ENCODE measurements at regions not wholly inside any gene's neighbourhood (a gene's known extent, or its start where the extent isn't known, plus 50 kb on each side); places are given as distances from the start of the nearest gene placed in this dataset.

GRCh38 chr2:37554155-37554510 is 117.3 kb downstream of the CDC42EP3 start:
- H3K27me3 ChIP-seq (ENCODE audit: low read depth, low read length): no peaks in the 10 kb centered on the region
- H3K36me3 ChIP-seq (replicated peaks; ENCODE audit: low read depth, low read length): no peaks in the 10 kb centered on the region
- no peak overlapping the region for H3K4me3 ChIP-seq (ENCODE audit: low read length)
- no peak overlapping the region for H3K4me2 ChIP-seq (ENCODE audit: low read length)
- H3K27ac ChIP-seq (ENCODE audit: low read length): no peak overlapping the region
- H3K79me2 ChIP-seq (ENCODE audit: low read length): no peaks in the 10 kb centered on the region
- no peak overlapping the region for H3K9ac ChIP-seq (ENCODE audit: low read length)
- no peaks in the 10 kb centered on the region for H4K20me1 ChIP-seq (ENCODE audit: insufficient read depth, low read length)
- H3K4me1 ChIP-seq (ENCODE audit: low read length): peaks cover 54% of the 10 kb centered on the region
- H2AFZ ChIP-seq (ENCODE audit: low read depth, low read length): no peak overlapping the region
- no peaks in the 10 kb centered on the region for H3K9me3 ChIP-seq (ENCODE audit: insufficient read depth, low read length)
- TF ChIP-seq EZH2phosphoT487 (IDR thresholded peaks at IDR 0.05; ENCODE audit: low read depth) (no peak), CTCF (IDR thresholded peaks at IDR 0.05; ENCODE audit: low read depth, low read length) (no peak)

GRCh38 chr2:37554687-37555086 is 116.8 kb downstream of the CDC42EP3 start:
- Histone ChIP-seq H3K9me3 (ENCODE audit: insufficient read depth, low read length) (no peaks in the 10 kb centered on the region), H2AFZ (ENCODE audit: low read depth, low read length) (no peak overlapping the region), H3K9ac (ENCODE audit: low read length) (no peak overlapping the region), H3K4me2 (ENCODE audit: low read length) (no peak overlapping the region), H3K4me3 (ENCODE audit: low read length) (no peak overlapping the region), H3K79me2 (ENCODE audit: low read length) (no peaks in the 10 kb centered on the region), H3K4me1 (ENCODE audit: low read length) (peaks cover 54% of the 10 kb centered on the region), H4K20me1 (ENCODE audit: insufficient read depth, low read length) (no peaks in the 10 kb centered on the region), H3K27me3 (ENCODE audit: low read depth, low read length) (no peaks in the 10 kb centered on the region), H3K27ac (ENCODE audit: low read length) (no peak overlapping the region; the same call in 1 of the 2 replicates), H3K36me3 (replicated peaks; ENCODE audit: low read depth, low read length) (no peaks in the 10 kb centered on the region)
- no peak for TF ChIP-seq CTCF (IDR thresholded peaks at IDR 0.05; ENCODE audit: low read depth, low read length)
- no peak for TF ChIP-seq EZH2phosphoT487 (IDR thresholded peaks at IDR 0.05; ENCODE audit: low read depth)

GRCh38 chr2:37555457-37555856 is 116.0 kb downstream of the CDC42EP3 start:
- Histone ChIP-seq H3K4me2 (ENCODE audit: low read length) (peak overlapping the region; percentile 38), H3K4me3 (ENCODE audit: low read length) (0 out of 2 replicates have a peak overlapping the region, but pooled peaks have one; percentile 13), H3K27ac (ENCODE audit: low read length) (peak overlapping the region; percentile 53), H3K79me2 (ENCODE audit: low read length) (no peaks in the 10 kb centered on the region), H3K4me1 (ENCODE audit: low read length) (peaks cover 54% of the 10 kb centered on the region), H4K20me1 (ENCODE audit: insufficient read depth, low read length) (no peaks in the 10 kb centered on the region), H3K36me3 (replicated peaks; ENCODE audit: low read depth, low read length) (no peaks in the 10 kb centered on the region), H3K9ac (ENCODE audit: low read length) (no peak overlapping the region), H3K9me3 (ENCODE audit: insufficient read depth, low read length) (no peaks in the 10 kb centered on the region), H2AFZ (ENCODE audit: low read depth, low read length) (peak overlapping the region; percentile 52), H3K27me3 (ENCODE audit: low read depth, low read length) (no peaks in the 10 kb centered on the region)
- TF ChIP-seq EZH2phosphoT487 (IDR thresholded peaks at IDR 0.05; ENCODE audit: low read depth) (no peak), CTCF (IDR thresholded peaks at IDR 0.05; ENCODE audit: low read depth, low read length) (no peak)

GRCh38 chr2:37556256-37556655 is 115.2 kb downstream of the CDC42EP3 start:
- TF ChIP-seq EZH2phosphoT487 (IDR thresholded peaks at IDR 0.05; ENCODE audit: low read depth) (no peak), CTCF (IDR thresholded peaks at IDR 0.05; ENCODE audit: low read depth, low read length) (no peak)
- no peak overlapping the region for H3K4me2 ChIP-seq (ENCODE audit: low read length)
- H3K27me3 ChIP-seq (ENCODE audit: low read depth, low read length): no peaks in the 10 kb centered on the region
- no peaks in the 10 kb centered on the region for H3K9me3 ChIP-seq (ENCODE audit: insufficient read depth, low read length)
- no peaks in the 10 kb centered on the region for H4K20me1 ChIP-seq (ENCODE audit: insufficient read depth, low read length)
- no peak overlapping the region for H3K9ac ChIP-seq (ENCODE audit: low read length)
- H3K36me3 ChIP-seq (replicated peaks; ENCODE audit: low read depth, low read length): no peaks in the 10 kb centered on the region
- H2AFZ ChIP-seq (ENCODE audit: low read depth, low read length): no peak overlapping the region
- peaks cover 56% of the 10 kb centered on the region for H3K4me1 ChIP-seq (ENCODE audit: low read length)
- H3K79me2 ChIP-seq (ENCODE audit: low read length): no peaks in the 10 kb centered on the region
- H3K4me3 ChIP-seq (ENCODE audit: low read length): no peak overlapping the region
- H3K27ac ChIP-seq (ENCODE audit: low read length): peak overlapping the region; percentile 53; the same call in 1 of the 2 replicates

All from OCI-LY3 (cell line).